Cardiac muscle cell (in vitro differentiated cells and primary cell): ENCODE measurements at regions not wholly inside any gene's neighbourhood (a gene's known extent, or its start where the extent isn't known, plus 50 kb on each side); places are given as distances from the start of the nearest gene placed in this dataset.

Source experiments
- DNase-seq, 2 donors: peaks; one replicate each; pipeline versions ENCODE4 v3.0.0 to v3.0.0-alpha.2; 2010 to 2017; ENCODE audit warnings: low read depth in 1 of 2, low spot score in 1 of 2
- H3K27ac ChIP-seq: fragments of 200-600 bp; sonication (generic); 2 replicates; pipeline ENCODE4 v1.5.1; 2016
- H3K27me3 ChIP-seq: fragments of 200-600 bp; sonication (generic); 2 replicates; pipeline ENCODE4 v1.6.0; 2016; ENCODE audit warnings: control low read depth
- H3K36me3 ChIP-seq: fragments of 200-600 bp; sonication (generic); 2 replicates; pipeline ENCODE4 v1.5.1; 2016; ENCODE audit warnings: control low read depth
- H3K4me1 ChIP-seq: fragments of 200-600 bp; sonication (generic); 2 replicates; pipeline ENCODE4 v1.8.1; 2017; ENCODE audit warnings: low read depth, mild to moderate bottlenecking, mixed run types
- H3K4me3 ChIP-seq: fragments of 200-600 bp; sonication (generic); 2 replicates; pipeline ENCODE4 v1.5.1; 2016; ENCODE audit warnings: mild to moderate bottlenecking
- H3K9me3 ChIP-seq: fragments of 200-600 bp; sonication (generic); 2 replicates; pipeline ENCODE4 v1.5.1; 2017; ENCODE audit warnings: low read depth, mild to moderate bottlenecking, control low read depth
- TF ChIP-seq, protein P1 (sequence below): IDR thresholded peaks from 2 replicates; pipeline ENCODE4 v1.5.1; 2012; ENCODE audit warnings: low read depth, mild to moderate bottlenecking, low read length

DNA sequence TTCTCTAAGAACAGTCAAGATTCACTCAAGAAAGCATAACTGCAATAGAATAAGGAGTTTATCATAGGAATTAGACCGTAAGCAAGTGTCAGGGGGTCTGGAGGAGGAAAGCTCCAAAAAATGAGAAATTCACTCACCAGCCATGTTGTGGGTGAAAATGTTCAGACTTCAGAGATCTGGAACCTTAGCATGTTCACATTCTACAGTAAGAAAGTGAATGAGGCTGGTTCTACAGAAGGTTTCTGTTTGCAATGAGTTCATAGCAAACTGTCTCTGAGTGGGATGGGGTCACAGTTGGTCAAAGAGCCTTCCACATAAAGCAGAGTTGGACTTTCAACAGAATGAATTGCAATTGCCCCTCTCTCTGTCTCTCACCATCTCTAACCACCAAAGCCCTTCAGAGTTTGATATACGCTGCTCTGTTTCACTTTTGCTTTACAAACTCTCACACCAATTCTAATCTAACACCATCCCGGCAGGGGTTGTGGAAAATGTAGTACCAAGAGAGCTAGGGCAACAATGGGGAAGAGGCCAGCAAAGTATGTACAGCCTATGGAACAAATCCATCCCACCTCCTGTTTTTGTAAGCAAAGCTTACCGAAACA, 581.8 kb upstream of the UBE2E2 start:
- Histone ChIP-seq H3K4me3 (no peak overlapping the region), H3K27me3 (peaks cover 3% of the 10 kb centered on the region), H3K27ac (no peak overlapping the region), H3K4me1 (no peaks in the 10 kb centered on the region), H3K9me3 (no peaks in the 10 kb centered on the region), H3K36me3 (no peaks in the 10 kb centered on the region)
- no peak for DNase-seq
- TF ChIP-seq, protein P1, sequence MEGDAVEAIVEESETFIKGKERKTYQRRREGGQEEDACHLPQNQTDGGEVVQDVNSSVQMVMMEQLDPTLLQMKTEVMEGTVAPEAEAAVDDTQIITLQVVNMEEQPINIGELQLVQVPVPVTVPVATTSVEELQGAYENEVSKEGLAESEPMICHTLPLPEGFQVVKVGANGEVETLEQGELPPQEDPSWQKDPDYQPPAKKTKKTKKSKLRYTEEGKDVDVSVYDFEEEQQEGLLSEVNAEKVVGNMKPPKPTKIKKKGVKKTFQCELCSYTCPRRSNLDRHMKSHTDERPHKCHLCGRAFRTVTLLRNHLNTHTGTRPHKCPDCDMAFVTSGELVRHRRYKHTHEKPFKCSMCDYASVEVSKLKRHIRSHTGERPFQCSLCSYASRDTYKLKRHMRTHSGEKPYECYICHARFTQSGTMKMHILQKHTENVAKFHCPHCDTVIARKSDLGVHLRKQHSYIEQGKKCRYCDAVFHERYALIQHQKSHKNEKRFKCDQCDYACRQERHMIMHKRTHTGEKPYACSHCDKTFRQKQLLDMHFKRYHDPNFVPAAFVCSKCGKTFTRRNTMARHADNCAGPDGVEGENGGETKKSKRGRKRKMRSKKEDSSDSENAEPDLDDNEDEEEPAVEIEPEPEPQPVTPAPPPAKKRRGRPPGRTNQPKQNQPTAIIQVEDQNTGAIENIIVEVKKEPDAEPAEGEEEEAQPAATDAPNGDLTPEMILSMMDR, result no peak

DNA sequence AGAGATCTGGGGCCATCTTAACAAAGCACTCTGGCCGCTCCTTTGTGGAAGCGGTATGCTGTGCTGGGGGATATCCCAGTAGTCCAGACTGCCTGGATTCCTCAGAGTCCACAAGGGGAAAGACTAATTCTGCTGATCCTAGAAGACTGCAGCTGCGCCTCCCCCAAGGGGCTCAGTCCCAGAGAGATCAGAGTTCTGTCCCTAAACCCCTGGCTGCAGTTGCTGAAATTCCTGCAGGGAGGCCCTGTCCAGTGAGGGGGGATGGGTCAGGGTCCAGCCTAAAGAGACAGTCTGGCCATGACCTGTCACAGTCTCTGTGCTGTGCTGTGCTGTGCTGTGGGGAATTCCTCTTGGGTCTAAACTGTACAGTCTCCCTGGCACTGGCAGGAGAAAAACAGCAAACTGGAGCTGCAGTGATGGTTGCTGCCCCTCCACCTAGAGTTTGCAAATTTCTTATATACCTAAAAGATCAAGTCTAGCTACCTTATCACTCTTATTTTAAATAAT, 575.1 kb upstream of the UBE2E2 start:
- DNase-seq, result no peak
- H3K4me3 ChIP-seq, result no peak overlapping the region
- no peaks in the 10 kb centered on the region for H3K27me3 ChIP-seq
- no peaks in the 10 kb centered on the region for H3K36me3 ChIP-seq
- H3K4me1 ChIP-seq, result no peaks in the 10 kb centered on the region
- TF ChIP-seq, protein P1, result no peak
- no peak overlapping the region for H3K27ac ChIP-seq
- H3K9me3 ChIP-seq, result no peaks in the 10 kb centered on the region

DNA sequence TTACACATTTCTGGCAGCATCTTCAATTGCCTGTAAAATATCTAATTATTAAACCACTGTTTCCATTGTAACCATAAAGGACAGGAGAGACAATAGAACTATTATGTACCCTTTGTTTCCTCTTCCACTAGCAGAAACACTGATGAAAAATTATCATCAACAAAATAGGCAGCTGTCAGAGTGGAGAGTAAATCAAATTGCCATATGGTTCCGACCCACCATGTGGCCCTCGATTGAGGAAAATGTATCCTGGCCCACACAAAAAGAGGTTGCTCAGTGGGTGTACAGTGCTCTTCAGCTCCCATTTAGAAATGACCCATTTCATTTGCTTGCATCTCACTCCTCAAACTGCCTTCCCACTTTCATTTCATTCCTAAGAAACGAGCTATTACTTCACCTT, 570.6 kb upstream of the UBE2E2 start:
- no peak overlapping the region for H3K27ac ChIP-seq
- no peak overlapping the region for H3K4me3 ChIP-seq
- TF ChIP-seq, protein P1, result no peak
- H3K27me3 ChIP-seq, result no peaks in the 10 kb centered on the region
- DNase-seq, result no peak
- no peaks in the 10 kb centered on the region for H3K36me3 ChIP-seq
- H3K9me3 ChIP-seq, result no peaks in the 10 kb centered on the region
- H3K4me1 ChIP-seq, result no peaks in the 10 kb centered on the region

DNA sequence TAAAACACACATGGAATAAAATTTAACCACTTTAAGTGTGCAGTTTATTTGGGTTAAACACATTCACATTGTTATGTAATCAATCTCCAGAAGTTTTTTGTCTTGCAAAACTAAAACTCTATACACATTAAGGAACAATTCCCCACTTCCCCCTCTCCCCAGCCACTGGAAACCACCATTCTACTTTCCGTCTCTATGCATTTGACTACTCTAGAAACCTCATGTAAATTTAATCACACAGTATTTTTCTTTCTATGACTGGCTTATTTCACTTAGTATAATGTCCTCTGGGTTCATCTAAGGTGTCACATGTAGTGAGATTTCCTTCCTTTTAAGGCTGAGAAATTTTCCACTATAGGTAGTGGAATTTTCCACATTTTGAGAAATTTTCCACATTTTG, 568.7 kb upstream of the UBE2E2 start:
- Histone ChIP-seq H3K4me3 (no peak overlapping the region), H3K27me3 (no peaks in the 10 kb centered on the region), H3K27ac (no peak overlapping the region), H3K4me1 (no peaks in the 10 kb centered on the region), H3K9me3 (no peaks in the 10 kb centered on the region), H3K36me3 (no peaks in the 10 kb centered on the region)
- DNase-seq, result no peak
- TF ChIP-seq, protein P1, result no peak

DNA sequence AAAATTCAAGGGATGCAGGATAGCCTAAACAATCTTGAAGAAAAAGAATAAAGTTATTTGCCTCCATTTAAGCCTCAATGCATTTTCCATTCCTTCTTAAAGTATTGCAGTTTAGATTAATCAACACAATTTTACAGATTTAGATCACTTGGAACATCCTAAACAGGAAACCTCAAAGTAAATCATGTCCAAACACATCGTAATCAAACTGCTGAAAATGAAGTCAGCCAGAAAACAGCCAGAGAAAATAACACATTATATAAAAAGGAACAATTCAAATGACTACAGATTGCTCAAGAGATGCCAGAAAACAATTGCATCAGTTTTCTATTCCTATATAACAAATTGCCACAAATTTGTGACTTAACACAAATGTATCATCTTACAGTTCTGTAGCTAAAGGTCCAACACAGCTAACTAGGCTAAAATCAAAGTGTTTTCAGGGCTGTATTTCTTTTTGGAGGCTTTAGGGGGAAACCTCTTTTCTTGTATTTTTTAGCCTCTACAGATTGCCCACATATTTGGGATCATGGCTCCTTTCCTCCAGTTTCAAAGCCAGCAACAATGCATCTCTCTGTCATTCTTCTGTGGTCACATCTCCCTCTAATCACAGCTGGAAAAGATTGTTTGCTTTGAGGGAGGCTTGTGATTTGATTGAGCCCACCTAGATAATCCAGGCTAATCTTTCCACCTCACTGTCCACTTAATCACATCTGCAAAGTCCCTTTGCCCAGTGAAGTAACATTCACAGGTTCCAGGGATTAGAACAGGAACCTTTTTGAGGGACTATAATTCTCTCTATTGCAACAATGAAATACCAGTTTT, 543.3 kb upstream of the UBE2E2 start:
- no peaks in the 10 kb centered on the region for H3K9me3 ChIP-seq
- H3K4me3 ChIP-seq, result no peak overlapping the region
- no peak overlapping the region for H3K27ac ChIP-seq
- no peaks in the 10 kb centered on the region for H3K27me3 ChIP-seq
- no peak for DNase-seq
- TF ChIP-seq, protein P1, result no peak
- H3K36me3 ChIP-seq, result no peaks in the 10 kb centered on the region
- no peaks in the 10 kb centered on the region for H3K4me1 ChIP-seq
